ENCODE measurements at regions not wholly inside any gene's neighbourhood (a gene's known extent, or its start where the extent isn't known, plus 50 kb on each side); places are given as distances from the start of the nearest gene placed in this dataset.

- TF ChIP-seq CTCF (IDR thresholded peaks at IDR 0.05), result no peak
- no peak for TF ChIP-seq POLR2A (IDR thresholded peaks at IDR 0.05)
Observed at GRCh38 chr2:116810071-116810470, 1004.4 kb upstream of the DDX18 start.

Data from lower leg skin (tissue), 3 donors.